ENCODE measurements at regions not wholly inside any gene's neighbourhood (a gene's known extent, or its start where the extent isn't known, plus 50 kb on each side); places are given as distances from the start of the nearest gene placed in this dataset.

DNA sequence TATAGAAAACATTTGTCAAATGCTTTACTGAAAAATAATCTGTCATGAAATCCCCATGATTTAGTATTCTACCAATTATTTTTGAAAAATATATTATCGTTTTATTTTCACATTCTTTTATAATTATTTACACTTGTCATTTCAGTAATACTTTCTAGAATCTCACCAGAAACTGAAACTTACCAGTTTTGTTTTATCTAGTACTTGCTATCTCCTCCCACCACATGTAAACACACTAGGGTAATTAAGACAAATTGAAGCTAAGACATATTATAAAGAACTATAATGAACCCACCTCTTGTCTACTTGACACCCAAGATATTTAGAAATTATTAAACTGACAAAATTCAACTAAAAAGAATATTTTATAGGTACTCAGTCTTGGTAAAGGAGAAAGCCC, 51.5 kb upstream of the GRM3 start:
- no peaks in the 10 kb centered on the region for H3K4me1 ChIP-seq (ENCODE audit: insufficient read depth, low read length)
- H3K36me3 ChIP-seq (ENCODE audit: insufficient read depth, low read length), result no peaks in the 10 kb centered on the region
- no peak overlapping the region for H3K9ac ChIP-seq (ENCODE audit: low read depth, low read length)
- H3K9me3 ChIP-seq (ENCODE audit: control insufficient read depth, insufficient read depth, low read length), result no peaks in the 10 kb centered on the region

- H3K36me3 ChIP-seq (ENCODE audit: insufficient read depth, low read length), result no peaks in the 10 kb centered on the region
- no peak overlapping the region for H3K9ac ChIP-seq (ENCODE audit: low read depth, low read length)
- no peaks in the 10 kb centered on the region for H3K4me1 ChIP-seq (ENCODE audit: insufficient read depth, low read length)
- H3K9me3 ChIP-seq (ENCODE audit: control insufficient read depth, insufficient read depth, low read length), result no peaks in the 10 kb centered on the region
Observed at GRCh38 chr7:86574006-86574405, 69.7 kb upstream of the GRM3 start.

DNA sequence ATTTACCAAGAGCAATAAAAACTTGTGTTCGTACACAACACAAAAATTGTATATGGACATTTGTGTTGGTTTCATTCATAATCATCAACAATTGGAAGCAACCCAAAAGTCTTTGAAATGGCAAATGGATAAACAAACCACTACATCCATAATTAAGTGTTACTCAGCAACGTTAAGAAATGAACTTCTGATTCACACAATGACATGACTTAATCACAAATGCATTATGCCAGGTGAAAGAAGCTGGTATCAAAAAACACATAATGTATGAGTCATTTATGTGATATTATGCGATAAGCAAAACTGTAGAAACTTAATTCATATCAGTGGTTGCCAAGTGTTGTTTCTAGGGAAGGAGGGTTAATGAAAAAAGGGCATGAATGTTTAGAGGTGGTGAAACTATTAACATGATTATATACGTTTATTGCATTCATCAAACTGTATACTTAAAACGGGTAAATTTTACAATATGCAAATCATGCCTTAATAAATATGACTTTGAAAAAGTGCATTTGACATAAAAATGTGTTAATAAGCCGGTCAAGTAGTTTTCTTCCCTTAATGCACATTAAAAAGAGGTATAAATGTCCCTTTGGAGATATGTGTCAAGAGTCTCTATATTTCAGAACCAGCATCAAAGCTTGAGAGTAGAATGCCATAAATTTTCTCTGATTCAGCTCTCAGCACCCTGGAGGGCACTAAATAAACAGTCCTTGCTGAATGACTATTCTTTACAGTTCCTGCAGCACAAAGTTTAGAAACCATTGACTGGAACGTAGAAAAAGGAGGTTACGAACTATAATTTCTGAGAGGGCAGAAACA, 84.8 kb upstream of the GRM3 start:
- Histone ChIP-seq H3K9ac (ENCODE audit: low read depth, low read length) (no peak overlapping the region), H3K9me3 (ENCODE audit: control insufficient read depth, insufficient read depth, low read length) (no peaks in the 10 kb centered on the region), H3K4me1 (ENCODE audit: insufficient read depth, low read length) (no peaks in the 10 kb centered on the region), H3K36me3 (ENCODE audit: insufficient read depth, low read length) (no peaks in the 10 kb centered on the region)

- Histone ChIP-seq H3K36me3 (ENCODE audit: insufficient read depth, low read length) (no peaks in the 10 kb centered on the region), H3K4me1 (ENCODE audit: insufficient read depth, low read length) (no peaks in the 10 kb centered on the region), H3K9ac (ENCODE audit: low read depth, low read length) (no peak overlapping the region), H3K9me3 (ENCODE audit: control insufficient read depth, insufficient read depth, low read length) (no peaks in the 10 kb centered on the region)
Observed at GRCh38 chr7:86534641-86535040, 109.1 kb upstream of the GRM3 start.

- Histone ChIP-seq H3K36me3 (ENCODE audit: insufficient read depth, low read length) (no peaks in the 10 kb centered on the region), H3K4me1 (ENCODE audit: insufficient read depth, low read length) (no peaks in the 10 kb centered on the region), H3K9me3 (ENCODE audit: control insufficient read depth, insufficient read depth, low read length) (no peaks in the 10 kb centered on the region), H3K9ac (ENCODE audit: low read depth, low read length) (no peak overlapping the region)
Observed at GRCh38 chr7:86504229-86504628, 139.5 kb upstream of the GRM3 start.

GRCh38 chr7:86499986-86500385, 143.7 kb upstream of the GRM3 start:
- Histone ChIP-seq H3K9ac (ENCODE audit: low read depth, low read length) (no peak overlapping the region), H3K9me3 (ENCODE audit: control insufficient read depth, insufficient read depth, low read length) (no peaks in the 10 kb centered on the region), H3K4me1 (ENCODE audit: insufficient read depth, low read length) (no peaks in the 10 kb centered on the region), H3K36me3 (ENCODE audit: insufficient read depth, low read length) (no peaks in the 10 kb centered on the region)

GRCh38 chr7:86485827-86486226, 157.9 kb upstream of the GRM3 start:
- Histone ChIP-seq H3K9me3 (ENCODE audit: control insufficient read depth, insufficient read depth, low read length) (no peaks in the 10 kb centered on the region), H3K36me3 (ENCODE audit: insufficient read depth, low read length) (no peaks in the 10 kb centered on the region), H3K9ac (ENCODE audit: low read depth, low read length) (no peak overlapping the region), H3K4me1 (ENCODE audit: insufficient read depth, low read length) (no peaks in the 10 kb centered on the region)

DNA sequence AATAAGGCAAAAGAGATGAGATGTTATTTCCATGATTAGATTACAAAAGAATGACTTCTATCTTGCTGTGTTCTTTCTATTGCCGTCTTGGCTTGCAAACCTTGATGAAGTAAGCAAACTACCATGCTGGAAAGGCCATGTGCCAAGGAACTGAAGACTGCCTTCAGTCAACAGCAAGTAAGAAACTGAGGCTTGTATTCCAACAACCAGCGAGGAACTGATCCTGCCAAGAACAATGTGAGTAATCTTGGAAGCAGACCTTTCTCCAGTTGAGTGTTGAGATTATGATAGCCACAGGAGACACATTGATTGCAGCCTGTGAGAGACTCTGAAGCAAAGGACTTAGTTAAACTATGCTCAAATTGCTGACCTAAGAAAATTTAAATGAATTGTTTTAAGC, 164.6 kb upstream of the GRM3 start:
- H3K9ac ChIP-seq (ENCODE audit: low read depth, low read length), result no peak overlapping the region
- no peaks in the 10 kb centered on the region for H3K9me3 ChIP-seq (ENCODE audit: control insufficient read depth, insufficient read depth, low read length)
- no peaks in the 10 kb centered on the region for H3K36me3 ChIP-seq (ENCODE audit: insufficient read depth, low read length)
- H3K4me1 ChIP-seq (ENCODE audit: insufficient read depth, low read length), result no peaks in the 10 kb centered on the region

GRCh38 chr7:86477343-86477935, 166.3 kb upstream of the GRM3 start:
- no peaks in the 10 kb centered on the region for H3K36me3 ChIP-seq (ENCODE audit: insufficient read depth, low read length)
- H3K4me1 ChIP-seq (ENCODE audit: insufficient read depth, low read length), result no peaks in the 10 kb centered on the region
- H3K9ac ChIP-seq (ENCODE audit: low read depth, low read length), result no peak overlapping the region
- H3K9me3 ChIP-seq (ENCODE audit: control insufficient read depth, insufficient read depth, low read length), result no peaks in the 10 kb centered on the region

DNA sequence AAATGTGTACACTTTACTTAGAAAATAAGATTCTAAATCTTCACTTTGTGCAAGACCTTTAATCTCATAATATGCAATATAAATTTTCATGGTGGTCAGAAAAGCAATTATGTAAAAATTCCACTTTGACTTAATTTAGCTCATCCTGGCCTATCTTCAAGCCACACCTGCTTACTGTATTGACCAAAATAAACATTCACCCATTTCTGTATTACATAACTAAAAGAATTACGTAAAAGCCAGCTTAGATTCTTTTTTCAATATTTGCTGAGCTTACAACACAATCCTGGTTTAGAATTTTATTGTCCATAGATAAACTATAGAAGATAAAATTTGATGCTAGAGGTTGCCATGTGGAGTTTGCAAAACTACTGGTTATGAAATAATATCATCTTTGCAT, 172.9 kb upstream of the GRM3 start:
- no peak overlapping the region for H3K9ac ChIP-seq (ENCODE audit: low read depth, low read length)
- H3K9me3 ChIP-seq (ENCODE audit: control insufficient read depth, insufficient read depth, low read length), result no peaks in the 10 kb centered on the region
- H3K36me3 ChIP-seq (ENCODE audit: insufficient read depth, low read length), result no peaks in the 10 kb centered on the region
- H3K4me1 ChIP-seq (ENCODE audit: insufficient read depth, low read length), result no peaks in the 10 kb centered on the region

- H3K9ac ChIP-seq (ENCODE audit: low read depth, low read length), result no peak overlapping the region
- H3K4me1 ChIP-seq (ENCODE audit: insufficient read depth, low read length), result no peaks in the 10 kb centered on the region
- no peaks in the 10 kb centered on the region for H3K36me3 ChIP-seq (ENCODE audit: insufficient read depth, low read length)
- no peaks in the 10 kb centered on the region for H3K9me3 ChIP-seq (ENCODE audit: control insufficient read depth, insufficient read depth, low read length)
Observed at GRCh38 chr7:86469680-86470295, 173.9 kb upstream of the GRM3 start.

- Histone ChIP-seq H3K36me3 (ENCODE audit: insufficient read depth, low read length) (no peaks in the 10 kb centered on the region), H3K4me1 (ENCODE audit: insufficient read depth, low read length) (peaks cover 8% of the 10 kb centered on the region; the same call in 1 of the 2 replicates), H3K9me3 (ENCODE audit: control insufficient read depth, insufficient read depth, low read length) (no peaks in the 10 kb centered on the region), H3K9ac (ENCODE audit: low read depth, low read length) (no peak overlapping the region)
Observed at GRCh38 chr7:86454753-86455152, 189.0 kb upstream of the GRM3 start.

GRCh38 chr7:86453454-86453853, 190.3 kb upstream of the GRM3 start:
- no peaks in the 10 kb centered on the region for H3K9me3 ChIP-seq (ENCODE audit: control insufficient read depth, insufficient read depth, low read length)

GRCh38 chr7:86448856-86449255, 194.9 kb upstream of the GRM3 start:
- Histone ChIP-seq H3K4me1 (ENCODE audit: insufficient read depth, low read length) (no peaks in the 10 kb centered on the region), H3K36me3 (ENCODE audit: insufficient read depth, low read length) (no peaks in the 10 kb centered on the region), H3K9ac (ENCODE audit: low read depth, low read length) (no peak overlapping the region), H3K9me3 (ENCODE audit: control insufficient read depth, insufficient read depth, low read length) (no peaks in the 10 kb centered on the region)

More at GRCh38 chr7:86453454-86453853, 190.3 kb upstream of the GRM3 start:
- H3K36me3 ChIP-seq (ENCODE audit: insufficient read depth, low read length), result no peaks in the 10 kb centered on the region
- peaks cover 8% of the 10 kb centered on the region; the same call in 1 of the 2 replicates for H3K4me1 ChIP-seq (ENCODE audit: insufficient read depth, low read length)
- H3K9ac ChIP-seq (ENCODE audit: low read depth, low read length), result no peak overlapping the region

GRCh38 chr7:86445285-86445684, 198.4 kb upstream of the GRM3 start:
- Histone ChIP-seq H3K36me3 (ENCODE audit: insufficient read depth, low read length) (no peaks in the 10 kb centered on the region), H3K4me1 (ENCODE audit: insufficient read depth, low read length) (no peaks in the 10 kb centered on the region)

More at GRCh38 chr7:86445285-86445684, 198.4 kb upstream of the GRM3 start:
- Histone ChIP-seq H3K9me3 (ENCODE audit: control insufficient read depth, insufficient read depth, low read length) (no peaks in the 10 kb centered on the region), H3K9ac (ENCODE audit: low read depth, low read length) (no peak overlapping the region)
